Fibroblast of villous mesenchyme (primary cell): ENCODE measurements at regions not wholly inside any gene's neighbourhood (a gene's known extent, or its start where the extent isn't known, plus 50 kb on each side); places are given as distances from the start of the nearest gene placed in this dataset. TPM values are rescaled to one million over a fixed set of nuclear protein-coding genes. Genes with fewer than 3 reads are reported as not detected.
"Not testable (repeated sequence)": the region's sequence is repeated elsewhere in the genome, so short reads cannot be mapped to it uniquely, and the experiment has no call there.

ENCODE experiments used
- DNase-seq: peaks from one replicate; pipeline ENCODE4 v3.0.0-alpha.2; 2010; ENCODE audit warnings: low read depth
- H3K4me3 ChIP-seq: 2 replicates; pipeline ENCODE4 v1.5.1; 2011; ENCODE audit warnings: low read depth, mild to moderate bottlenecking, low read length
- small RNA-seq: library from RNA; depleted of rRNA; stranded (forward); fragments of <200 nt; gene quantifications from one replicate; pipeline ENCODE3, GENCODE V24; 2012

DNA sequence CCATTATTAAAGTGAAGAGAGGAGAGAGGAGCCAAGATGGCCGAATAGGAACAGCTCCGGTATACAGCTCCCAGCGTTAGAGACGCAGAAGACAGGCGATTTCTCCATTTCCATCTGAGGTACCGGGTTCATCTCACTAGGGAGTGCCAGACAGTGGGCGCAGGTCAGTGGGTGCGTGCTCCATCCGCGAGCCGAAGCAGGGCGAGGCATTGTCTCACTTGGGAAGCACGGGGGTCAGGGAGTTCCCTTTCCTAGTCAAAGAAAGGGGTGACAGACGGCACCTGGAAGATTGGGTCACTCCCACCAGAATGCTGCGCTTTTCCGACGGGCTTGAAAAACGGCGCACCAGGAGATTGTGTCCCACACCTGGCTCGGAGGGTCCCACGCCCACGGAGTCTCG, 1305.3 kb downstream of the FOXD4L5 start:
- not testable (repeated sequence) for DNase-seq, H3K4me3 ChIP-seq

Small RNA genes in the stretch of these regions (small RNA-seq; reads per million reads assigned to genes)
- not detected for gene RF00026
